Stomach (tissue), 8 donors: ENCODE measurements at regions not wholly inside any gene's neighbourhood (a gene's known extent, or its start where the extent isn't known, plus 50 kb on each side); places are given as distances from the start of the nearest gene placed in this dataset.

Source experiments
- DNase-seq, 2 donors: peaks; one replicate each; pipeline versions ENCODE4 v3.0.0 to v3.0.0-alpha.2; 2013 to 2019
- H3K27ac ChIP-seq, 5 donors: fragments of 200-600 bp in 4 of 5; sonication (generic) in 4 of 5; one replicate each; pipeline ENCODE4 v1.5.1; 2013 to 2019; ENCODE audit warnings: mild to moderate bottlenecking in 1 of 5, moderate library complexity in 1 of 5
- H3K27me3 ChIP-seq, 3 donors: fragments of 200-600 bp; sonication (generic); one replicate each; pipeline ENCODE4 v1.5.1; 2017 to 2019; ENCODE audit warnings: mixed run types in 1 of 3
- H3K36me3 ChIP-seq, 4 donors: fragments of 200-600 bp; sonication (generic); 1 replicate in 3 of 4; 2 replicates in 1 of 4; pipeline ENCODE4 v1.5.1; 2016 to 2019
- H3K4me1 ChIP-seq, 4 donors: fragments of 200-600 bp; sonication (generic); one replicate each; pipeline ENCODE4 v1.5.1; 2016 to 2019
- H3K4me3 ChIP-seq, 4 donors: fragments of 200-600 bp; sonication (generic) in 3 of 4; one replicate each; pipeline ENCODE4 v1.5.1; 2016 to 2019; ENCODE audit warnings: mild to moderate bottlenecking in 1 of 4
- H3K9me3 ChIP-seq, 4 donors: fragments of 200-600 bp; sonication (generic); one replicate each; pipeline ENCODE4 v1.5.1; 2016 to 2019
- CTCF ChIP-seq, 7 experiments: fragments of 450-650 bp in 4 of 7; fragments of 200-600 bp in 3 of 7; sonication (generic) in 3 of 7; IDR thresholded peaks; one replicate each; pipeline ENCODE4 v1.5.1; 2016 to 2019; ENCODE audit warnings: antibody characterized with exemption in 7 of 7, control low read depth in 2 of 7, mild to moderate bottlenecking in 1 of 7
- EP300 ChIP-seq: sonication (generic); formaldehyde crosslinking; IDR thresholded peaks from one replicate; pipeline ENCODE4 v1.6.1; 2017; ENCODE audit warnings: antibody characterized with exemption
- POLR2A ChIP-seq, 4 donors: fragments of 450-650 bp; IDR thresholded peaks; one replicate each; pipeline ENCODE4 v1.6.1; 2016; ENCODE audit warnings: antibody characterized with exemption in 4 of 4, control low read depth in 2 of 4, mild to moderate bottlenecking in 1 of 4, moderate library complexity in 1 of 4
- POLR2AphosphoS5 ChIP-seq, 3 donors: sonication (generic); formaldehyde crosslinking; IDR thresholded peaks; one replicate each; pipeline ENCODE4 v1.6.1; 2016; ENCODE audit warnings: antibody characterized with exemption in 3 of 3
- WGBS, 5 donors: extraction: QIAGEN DNeasy Blood & Tissue Kit in 3 of 5; methylation state at CpG; one replicate each; pipeline versions ENCODE4 v1.1.5 to v1.1.7; 2013 to 2018; 5-methylcytosine and 5-hydroxymethylcytosine counted together
- intact Hi-C: fragments of 100-400 bp; cut with DNase I; formaldehyde crosslinking; loops from one replicate; pipeline ENCODE4 v1.15.1; 2023; ENCODE audit warnings: low total_unique reads
- donor health status: healthy with polysubstance abuse.
- donor health status: Bipolar disorder and iron deficiency.
- donor health status: healthy.

- H3K9me3 ChIP-seq, result peaks cover 0 to 9% (median 6%) of the 10 kb centered on the region in 4 donors
- no peaks in the 10 kb centered on the region for H3K27me3 ChIP-seq
- H3K36me3 ChIP-seq, result no peaks in the 10 kb centered on the region
- no peaks in the 10 kb centered on the region for H3K4me1 ChIP-seq
- no peak for DNase-seq
- TF ChIP-seq POLR2A (IDR thresholded peaks at IDR 0.05), result no peak
- TF ChIP-seq POLR2AphosphoS5 (IDR thresholded peaks at IDR 0.05), result no peak
- no peak for TF ChIP-seq EP300
- TF ChIP-seq CTCF (IDR thresholded peaks at IDR 0.05), result no peak
- 71 to 87% (median 87%) methylated on average over 4 of the region's 4 CpGs for WGBS, 5 donors
- no peak overlapping the region for H3K27ac ChIP-seq
- intact Hi-C loops, result no loop called here
- H3K4me3 ChIP-seq, result no peak overlapping the region
Measured at GRCh38 chr1:14163246-14163645, 435.2 kb upstream of the KAZN start.

GRCh38 chr1:14165371-14165801 lies 433.1 kb upstream of the KAZN start:
- H3K27ac ChIP-seq, result no peak overlapping the region
- no peak for TF ChIP-seq CTCF (IDR thresholded peaks at IDR 0.05)
- no peak for TF ChIP-seq EP300
- TF ChIP-seq POLR2A (IDR thresholded peaks at IDR 0.05), result no peak
- no peak for TF ChIP-seq POLR2AphosphoS5 (IDR thresholded peaks at IDR 0.05)
- no peak overlapping the region for H3K4me3 ChIP-seq
- DNase-seq, result peak in 1 of 2 donors; percentile 9
- no peaks in the 10 kb centered on the region for H3K27me3 ChIP-seq
- intact Hi-C loops, result no loop called here
- H3K36me3 ChIP-seq, result no peaks in the 10 kb centered on the region
- WGBS, 5 donors, result 9 to 38% (median 31%) methylated on average over 2 of the region's 2 CpGs
- peaks cover 0 to 8% (median 3%) of the 10 kb centered on the region in 4 donors for H3K9me3 ChIP-seq
- H3K4me1 ChIP-seq, result no peaks in the 10 kb centered on the region

DNA sequence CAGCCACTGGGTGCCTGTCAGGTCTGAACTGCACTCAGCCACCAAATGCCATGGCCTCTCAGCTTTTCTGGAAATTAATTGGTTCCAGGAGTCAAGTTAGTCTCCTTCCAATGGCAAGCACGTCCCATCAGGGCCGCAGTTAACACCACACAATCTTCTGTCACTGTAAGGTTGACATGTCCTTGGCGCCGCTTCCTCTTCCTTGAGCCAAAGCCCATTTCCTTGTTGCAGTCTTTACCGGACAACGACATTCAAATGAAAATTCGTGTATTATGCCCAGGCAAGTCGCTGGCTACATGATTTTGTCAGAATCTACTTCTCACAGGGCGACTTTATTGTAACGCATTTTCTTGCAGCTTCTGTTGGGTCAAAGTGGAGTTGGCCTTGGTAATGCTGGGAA lies 430.6 kb upstream of the KAZN start:
- intact Hi-C loops, result no loop called here
- no peak for DNase-seq
- Histone ChIP-seq H3K4me1 (no peaks in the 10 kb centered on the region), H3K9me3 (peaks cover 0 to 24% (median 10%) of the 10 kb centered on the region in 4 donors), H3K36me3 (no peaks in the 10 kb centered on the region), H3K4me3 (no peak overlapping the region), H3K27me3 (no peaks in the 10 kb centered on the region), H3K27ac (no peak overlapping the region)
- WGBS, 5 donors, result 82 to 92% (median 86%) methylated on average over 10 of the region's 10 CpGs
- TF ChIP-seq EP300 (no peak), CTCF (IDR thresholded peaks at IDR 0.05) (no peak)

DNA sequence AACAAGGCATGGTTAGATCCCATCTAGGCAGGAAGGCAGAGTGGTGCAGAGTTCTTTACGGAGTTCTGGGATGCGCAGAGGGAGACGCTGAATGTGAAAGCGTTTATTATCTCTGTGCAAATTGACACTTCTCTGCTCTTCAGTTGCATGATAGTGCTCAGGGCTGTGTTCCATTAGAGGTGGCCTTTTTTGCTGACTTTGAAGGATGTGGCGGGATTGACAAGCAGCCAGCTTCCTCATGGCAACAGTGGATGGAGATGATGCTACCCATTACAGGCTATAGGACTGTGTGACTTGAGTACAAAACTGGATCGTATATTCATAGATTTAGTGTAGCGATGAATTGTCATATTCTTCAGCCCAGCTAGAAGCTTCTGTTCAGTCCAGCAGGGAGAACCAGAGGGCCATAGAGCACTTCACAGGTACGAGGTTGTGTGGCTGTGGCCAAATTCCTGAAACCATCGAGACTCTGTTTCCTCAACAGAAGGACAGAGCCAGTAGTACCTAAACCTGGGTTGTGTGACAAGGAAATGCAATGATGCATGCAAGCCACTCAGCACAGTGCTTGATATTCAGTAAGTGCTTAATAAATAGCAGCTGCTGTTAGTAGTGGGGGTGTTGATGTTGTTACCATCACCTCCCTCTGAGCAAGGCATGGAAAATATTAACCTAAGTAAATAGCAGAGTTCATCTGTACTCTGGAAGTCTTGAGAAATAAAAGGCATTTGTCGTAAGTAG lies 430.0 kb upstream of the KAZN start:
- DNase-seq, result no peak
- TF ChIP-seq CTCF (IDR thresholded peaks at IDR 0.05), result no peak
- TF ChIP-seq POLR2A (IDR thresholded peaks at IDR 0.05), result no peak
- TF ChIP-seq EP300, result no peak
- no peak for TF ChIP-seq POLR2AphosphoS5 (IDR thresholded peaks at IDR 0.05)
- Histone ChIP-seq H3K9me3 (peaks cover 0 to 19% (median 9%) of the 10 kb centered on the region in 4 donors), H3K4me1 (no peaks in the 10 kb centered on the region), H3K36me3 (no peaks in the 10 kb centered on the region), H3K27ac (no peak overlapping the region), H3K4me3 (no peak overlapping the region), H3K27me3 (no peaks in the 10 kb centered on the region)
- intact Hi-C loops, result no loop called here
- WGBS, 5 donors, result 88 to 94% (median 91%) methylated on average over 10 of the region's 10 CpGs
